Medulla oblongata (tissue), 1 donor: ENCODE measurements at regions not wholly inside any gene's neighbourhood (a gene's known extent, or its start where the extent isn't known, plus 50 kb on each side); places are given as distances from the start of the nearest gene placed in this dataset.
A peak's percentile ranks its signal among the peaks of the same experiment; 100 is the strongest.

Experiments
- DNase-seq: peaks from one replicate; pipeline ENCODE4 v3.0.0-alpha.2; 2015; ENCODE audit errors: extremely low spot score

DNA sequence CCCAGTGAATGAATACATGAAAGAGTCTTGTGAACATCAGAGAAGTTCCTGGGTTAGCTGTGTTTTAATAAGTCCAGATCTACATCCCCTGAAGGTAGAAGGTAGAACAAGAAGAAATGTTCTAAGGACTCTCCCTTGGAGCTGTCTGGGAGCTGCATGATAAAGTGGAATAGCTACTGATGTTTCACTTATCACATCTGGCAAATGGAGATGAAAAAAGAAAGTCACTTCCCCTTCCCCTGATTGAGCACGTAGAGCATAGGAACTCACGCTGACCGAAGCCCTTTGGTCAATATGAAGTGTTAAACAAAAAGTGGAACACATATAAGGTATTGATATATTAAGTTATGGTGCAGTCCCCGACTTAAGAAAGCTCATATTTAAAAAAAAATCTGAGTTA, 53.2 kb upstream of the PARP1 start:
- DNase-seq = no peak

DNA sequence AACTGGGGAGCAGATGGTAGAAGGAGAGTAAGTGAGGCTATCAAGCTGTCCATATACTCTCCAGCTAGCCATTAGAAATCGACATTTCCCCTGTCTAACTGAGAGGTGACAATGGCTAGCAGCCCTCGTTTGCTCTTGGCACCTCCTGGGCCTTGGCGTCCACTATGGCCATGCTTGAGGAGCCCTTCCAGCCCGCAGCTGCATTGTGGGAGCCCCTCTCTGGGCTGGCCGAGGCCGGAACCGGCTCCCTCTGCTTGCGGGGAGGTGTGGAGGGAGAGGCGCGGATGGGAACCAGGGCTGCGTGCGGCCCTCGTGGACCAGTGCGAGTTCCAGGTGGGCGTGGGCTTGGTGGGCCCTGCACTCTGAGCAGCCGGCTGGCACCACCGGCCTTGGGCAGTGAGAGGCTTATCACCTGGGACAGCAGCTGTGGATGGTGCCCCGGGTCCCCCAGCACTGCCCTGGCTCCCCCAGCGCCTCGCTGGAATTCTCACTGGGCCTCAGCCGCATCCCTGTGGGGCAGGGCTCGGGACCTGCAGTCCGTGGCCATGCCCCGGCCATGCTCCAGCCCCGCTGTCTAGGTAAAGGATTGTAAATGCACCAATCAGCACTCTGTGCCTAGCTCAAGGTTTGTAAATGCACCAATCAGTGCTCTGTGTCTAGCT, 56.2 kb upstream of the PARP1 start:
- no peak for DNase-seq

DNA sequence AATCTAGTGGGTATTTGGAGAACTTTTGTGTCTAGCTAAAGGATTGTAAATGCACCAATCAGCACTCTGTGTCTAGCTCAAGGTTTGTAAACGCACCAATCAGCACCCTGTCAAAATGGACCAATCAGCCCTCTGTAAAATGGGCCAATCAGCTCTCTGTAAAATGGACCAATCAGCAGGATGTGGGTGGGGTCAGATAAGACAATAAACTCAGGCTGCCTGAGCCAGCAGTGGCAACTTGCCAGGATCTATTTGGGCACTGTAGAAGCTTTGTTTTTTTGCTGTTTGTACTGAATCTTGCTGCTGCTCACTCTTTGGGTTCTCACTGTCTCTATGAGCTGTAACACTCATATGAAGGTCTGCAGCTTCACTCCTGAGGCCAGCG, 56.7 kb upstream of the PARP1 start:
- peak; percentile 70 for DNase-seq

DNA sequence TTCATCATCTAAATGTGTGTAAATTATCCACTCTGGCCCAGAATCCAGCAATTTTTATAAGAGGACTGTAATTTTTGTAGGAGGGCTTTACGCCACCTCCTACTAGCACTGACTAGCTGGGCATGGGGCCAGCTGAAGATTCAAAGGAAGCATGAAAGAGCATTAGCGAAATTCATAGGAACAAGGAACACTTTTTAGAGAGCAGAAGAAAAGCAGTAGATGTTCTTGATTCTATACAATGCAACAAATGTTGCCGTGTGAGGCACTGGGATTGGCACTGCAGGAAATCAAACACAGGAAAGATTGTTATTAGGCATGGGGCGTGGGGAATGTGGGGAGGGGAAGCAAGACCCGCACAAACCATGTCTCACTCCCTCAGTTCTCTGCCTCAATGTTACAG, 58.4 kb upstream of the PARP1 start:
- DNase-seq = peak; percentile 5

DNA sequence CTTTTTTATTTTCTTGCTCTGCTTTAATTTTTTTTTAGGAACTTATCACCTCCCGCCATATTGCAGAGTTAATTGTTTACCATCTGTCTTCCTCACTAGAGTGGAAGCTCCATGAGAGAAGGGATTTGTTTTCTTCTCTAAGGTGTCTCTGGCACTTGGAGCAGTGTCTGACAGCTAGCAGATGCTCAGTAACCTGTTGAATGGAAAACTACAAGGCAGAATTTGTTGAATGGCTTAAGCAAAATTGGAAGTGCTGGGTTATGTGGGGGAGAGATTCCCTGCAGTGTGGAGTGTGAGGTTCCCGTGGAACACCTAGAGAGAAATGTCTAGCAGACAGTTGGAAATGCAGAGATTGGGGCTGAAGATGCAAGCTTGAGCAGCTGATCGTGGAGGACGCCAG, 59.5 kb upstream of the PARP1 start:
- DNase-seq = no peak

DNA sequence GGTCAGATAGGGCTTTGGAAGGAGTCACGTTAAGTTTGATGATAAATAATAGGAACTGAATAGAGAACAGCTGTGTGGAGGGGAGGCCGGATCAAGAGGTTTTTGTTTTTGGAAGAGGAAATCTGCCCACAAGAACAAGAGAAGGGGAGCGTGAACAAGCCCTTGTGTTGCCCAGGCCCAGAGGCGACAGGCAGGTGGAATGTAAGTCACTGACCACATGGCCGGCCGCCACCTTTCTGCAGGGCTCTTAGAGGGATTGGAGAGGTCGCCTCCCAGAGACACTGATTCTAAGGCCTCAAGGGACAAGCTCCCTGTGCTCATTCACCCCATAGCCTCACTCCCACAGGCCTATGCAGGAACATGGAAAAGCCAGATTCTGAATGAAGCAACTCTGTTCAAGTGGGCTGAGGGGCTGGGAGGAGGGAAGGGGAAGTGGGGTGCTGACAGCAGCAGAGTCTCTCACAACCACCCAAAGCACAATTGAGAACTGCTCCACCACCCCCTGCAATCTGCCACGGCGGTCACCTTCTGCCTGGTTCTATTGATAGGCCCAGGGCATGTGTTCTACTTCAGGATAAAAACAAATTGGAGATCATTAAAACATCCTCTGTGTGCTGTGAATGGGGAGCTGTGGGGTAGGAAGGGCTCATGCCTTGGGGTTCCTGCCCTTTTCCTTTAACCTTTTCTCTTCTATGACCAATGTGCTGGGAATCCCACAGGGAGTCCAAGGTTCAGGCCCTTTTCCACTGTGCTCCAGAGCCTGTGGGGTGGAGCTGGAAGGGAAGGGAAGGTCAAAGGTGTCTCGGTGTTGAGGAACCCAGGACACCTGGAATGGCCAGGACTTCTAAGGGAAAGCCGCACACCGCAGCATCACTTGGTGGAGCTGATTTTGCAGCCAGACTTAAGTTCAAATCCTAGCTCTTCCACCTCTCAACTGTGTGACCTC, 63.3 kb upstream of the PARP1 start:
- DNase-seq = no peak

DNA sequence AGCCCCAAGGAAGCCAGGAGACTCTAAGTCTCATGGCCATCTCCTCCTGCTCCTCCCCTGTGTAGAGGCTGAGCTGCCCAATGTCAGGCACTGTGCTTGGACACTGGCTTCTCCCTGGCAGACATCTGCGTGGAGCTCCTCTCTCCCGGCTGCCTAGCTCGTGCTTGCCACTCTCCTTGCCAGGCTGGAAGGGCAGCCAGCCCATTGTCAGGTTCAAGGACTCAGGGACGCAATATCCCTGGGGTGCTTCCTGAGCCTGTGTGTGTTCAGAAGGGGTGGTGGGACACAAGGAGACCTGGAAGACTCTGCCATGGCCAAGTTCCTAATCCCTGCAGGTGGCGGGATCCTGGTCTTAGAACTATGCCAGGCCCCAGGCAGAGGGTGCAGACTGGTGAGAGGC, 65.4 kb upstream of the PARP1 start:
- no peak for DNase-seq

DNA sequence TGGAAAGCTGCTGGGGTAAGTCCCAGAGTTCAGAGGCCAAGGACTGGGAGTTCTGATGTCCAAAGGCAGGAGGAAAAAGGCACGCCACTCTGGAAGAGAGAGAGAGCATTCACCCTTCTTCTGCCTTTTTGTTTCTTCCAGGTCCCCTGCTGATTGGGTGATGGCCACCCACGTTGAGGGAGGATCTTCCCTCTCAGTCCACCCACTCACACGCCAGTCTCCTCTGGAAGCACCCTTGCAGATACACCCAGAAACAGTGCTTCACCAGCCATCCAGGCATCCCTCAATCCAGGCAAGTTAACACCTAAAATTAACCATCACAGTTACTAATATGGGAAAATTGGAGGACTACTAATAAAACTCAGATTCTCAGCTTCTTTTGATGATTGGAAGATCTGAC, 66.1 kb upstream of the PARP1 start:
- no peak for DNase-seq

DNA sequence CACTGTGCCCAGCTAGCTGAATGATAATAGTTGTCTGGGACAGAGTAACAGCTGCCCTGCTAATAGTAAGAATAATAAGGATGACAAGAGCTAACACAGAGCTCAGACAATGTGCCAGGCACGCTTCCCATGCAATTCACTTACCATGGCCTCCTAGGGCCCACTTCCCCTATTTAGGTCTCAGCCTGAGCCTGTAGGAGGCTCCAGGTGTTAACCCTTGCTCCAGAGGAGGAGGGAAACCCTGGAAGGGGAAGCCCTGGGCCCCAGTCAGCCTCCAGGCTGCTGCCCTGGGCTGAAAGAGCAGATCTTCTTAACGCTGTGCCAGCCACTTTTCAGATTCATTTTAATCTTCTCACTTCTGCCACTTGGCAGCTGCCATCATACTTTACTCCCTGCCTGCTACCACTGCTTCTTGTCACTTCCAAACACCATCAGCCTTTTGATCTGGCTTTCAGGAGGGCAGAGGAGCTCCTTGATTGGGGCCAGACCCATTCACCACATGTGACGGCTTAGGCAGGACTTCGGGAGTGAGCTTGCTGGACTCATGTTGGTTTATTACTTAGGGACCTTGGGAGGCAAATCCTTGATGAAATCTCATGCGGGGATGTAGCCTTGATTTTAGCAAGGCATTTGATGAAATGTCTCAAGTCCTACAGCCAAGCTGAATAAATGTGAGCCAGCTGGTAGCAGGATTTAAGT, 66.7 kb upstream of the PARP1 start:
- DNase-seq = no peak

DNA sequence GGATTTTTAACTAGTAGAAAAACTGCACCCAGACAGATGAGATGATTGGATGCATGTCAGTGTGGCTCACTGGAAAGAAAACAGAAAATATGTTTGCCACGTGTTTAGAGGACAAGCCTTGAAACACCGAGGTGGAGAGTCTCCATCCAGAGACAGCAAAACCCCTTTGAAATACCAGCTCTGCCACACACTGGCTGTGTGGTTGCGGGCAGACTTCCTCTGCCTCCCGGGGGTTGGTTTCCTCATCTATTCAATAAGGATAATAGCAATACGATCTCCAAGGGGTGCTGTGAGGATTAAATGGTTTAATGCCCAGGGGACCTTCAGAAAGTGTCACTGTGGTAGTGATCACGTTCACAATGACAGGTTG, 67.2 kb upstream of the PARP1 start:
- no peak for DNase-seq

DNA sequence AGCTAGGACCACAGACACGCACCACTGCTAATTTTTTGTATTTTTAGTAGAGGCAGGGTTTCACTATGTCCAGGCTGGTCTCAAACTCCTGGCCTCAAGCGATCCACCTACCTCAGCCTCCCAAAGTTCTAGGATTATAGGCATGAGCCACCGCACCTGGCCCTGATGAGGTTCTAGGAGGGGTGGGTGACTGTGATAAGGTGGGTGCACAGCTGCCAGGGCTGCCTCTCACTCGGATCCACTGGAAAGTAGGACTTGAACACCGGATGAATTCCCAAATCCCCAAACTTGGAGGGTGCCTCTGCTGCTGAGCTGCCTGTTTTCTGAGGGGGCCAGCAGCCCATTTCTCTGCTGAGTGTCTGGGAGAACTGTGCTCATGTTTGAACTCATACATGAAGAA, 68.2 kb upstream of the PARP1 start:
- no peak for DNase-seq

DNA sequence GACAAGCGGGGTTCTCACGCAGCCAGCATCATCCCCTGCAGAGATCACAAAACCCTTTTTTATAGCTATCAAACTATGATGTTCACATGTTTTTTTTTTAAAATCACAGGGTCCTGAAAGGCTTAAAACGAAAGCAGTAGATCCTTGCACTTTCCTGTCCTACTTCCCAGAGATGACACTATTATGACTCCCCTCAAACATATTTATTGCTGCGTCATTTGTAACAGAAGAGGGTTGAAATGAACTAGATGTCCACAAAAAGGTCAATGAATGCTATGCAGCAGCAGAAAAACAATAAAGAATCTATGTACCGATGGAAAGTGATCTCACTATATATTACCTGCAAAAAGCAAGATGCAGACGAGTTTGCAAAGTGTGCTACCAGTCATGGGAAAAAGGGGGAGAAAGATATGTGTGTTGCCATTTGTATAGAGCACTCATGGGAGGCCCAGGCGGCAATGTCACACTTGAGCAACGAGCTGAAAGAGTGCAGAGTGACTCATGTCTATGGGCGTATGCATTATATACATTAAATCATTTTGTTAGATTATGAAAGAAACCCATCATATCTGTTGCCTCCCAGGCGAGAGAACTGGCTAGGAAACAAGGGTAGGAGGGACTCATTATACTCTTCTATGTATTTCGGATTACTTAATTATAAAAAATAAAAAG, 68.9 kb upstream of the PARP1 start:
- DNase-seq = no peak

DNA sequence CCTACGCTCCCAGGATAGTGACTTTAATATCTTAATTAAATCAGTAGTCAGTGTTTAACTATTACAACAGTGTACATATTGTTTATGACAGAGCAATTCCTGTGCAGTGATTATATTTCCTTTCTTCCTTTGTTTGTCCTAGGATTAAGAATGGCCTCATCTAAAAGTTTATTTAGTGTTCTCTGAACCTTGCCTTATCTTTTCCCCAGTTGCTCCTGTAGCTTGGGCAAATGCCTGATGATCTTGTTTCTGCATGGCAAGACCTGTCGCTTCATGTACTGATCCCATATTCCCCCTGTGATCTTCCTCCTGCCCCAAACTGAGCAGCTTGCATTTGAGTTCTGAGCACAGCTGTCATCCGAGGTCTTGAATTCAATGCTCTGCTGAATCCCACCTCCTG, 69.1 kb upstream of the STUM start:
- DNase-seq = no peak

DNA sequence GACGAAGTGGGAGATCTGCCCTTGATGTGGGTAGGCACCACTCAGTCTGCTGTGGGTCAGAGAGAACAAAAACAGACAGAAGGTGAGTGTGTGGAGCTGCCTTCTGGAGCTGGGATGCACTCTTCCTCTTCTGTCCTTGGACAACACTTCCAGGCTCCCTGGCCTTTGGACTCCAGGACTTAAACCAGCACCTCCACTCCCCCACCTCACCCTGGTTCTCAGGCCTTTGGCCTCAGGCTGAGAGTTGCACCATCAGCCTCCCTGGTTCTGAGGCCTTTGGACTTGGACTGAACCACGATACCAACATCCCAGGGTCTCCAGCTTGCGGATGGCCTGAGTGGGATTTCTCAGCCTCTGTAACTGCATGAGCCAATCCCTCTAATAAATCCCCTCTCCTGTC, 68.1 kb upstream of the STUM start:
- no peak for DNase-seq

DNA sequence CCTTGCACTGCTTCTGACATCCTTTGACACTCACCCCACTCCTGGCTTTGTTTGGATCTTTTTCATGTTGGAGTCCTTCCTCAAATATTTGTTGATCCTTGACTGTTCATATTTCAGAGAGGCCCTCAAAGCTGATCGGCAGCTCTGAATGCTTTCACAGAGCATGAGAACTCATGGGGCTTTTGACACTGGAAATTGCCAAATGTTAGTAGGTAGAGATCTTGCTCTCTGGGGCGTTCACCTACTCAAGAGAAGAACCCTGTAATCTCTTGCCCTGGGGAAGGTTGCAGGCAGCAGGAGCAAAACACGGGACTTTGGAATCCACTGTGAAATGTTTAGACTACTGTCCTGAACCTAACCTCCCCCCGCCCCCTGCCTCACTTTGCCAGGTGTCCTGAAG, 67.4 kb upstream of the STUM start:
- DNase-seq = no peak

DNA sequence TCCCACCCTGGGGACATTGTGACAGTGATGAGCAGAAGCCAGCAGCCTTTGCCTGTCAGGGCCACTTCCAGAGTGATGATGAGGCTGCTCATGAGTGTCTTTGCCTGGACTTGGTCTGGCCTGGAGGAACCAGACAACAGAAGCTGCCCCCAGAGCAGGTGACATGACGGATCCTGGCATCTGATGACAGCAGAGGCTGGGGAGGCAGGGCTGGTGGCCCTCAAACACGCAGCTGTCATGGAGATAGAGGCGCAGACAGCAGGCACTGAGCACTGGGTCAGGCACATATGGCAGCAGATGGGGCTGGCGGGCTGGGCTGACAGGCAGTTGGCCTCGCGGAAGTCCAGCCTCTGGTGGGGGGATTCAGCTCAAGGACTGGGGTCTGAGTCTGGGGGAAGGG, 66.4 kb upstream of the STUM start:
- no peak for DNase-seq

DNA sequence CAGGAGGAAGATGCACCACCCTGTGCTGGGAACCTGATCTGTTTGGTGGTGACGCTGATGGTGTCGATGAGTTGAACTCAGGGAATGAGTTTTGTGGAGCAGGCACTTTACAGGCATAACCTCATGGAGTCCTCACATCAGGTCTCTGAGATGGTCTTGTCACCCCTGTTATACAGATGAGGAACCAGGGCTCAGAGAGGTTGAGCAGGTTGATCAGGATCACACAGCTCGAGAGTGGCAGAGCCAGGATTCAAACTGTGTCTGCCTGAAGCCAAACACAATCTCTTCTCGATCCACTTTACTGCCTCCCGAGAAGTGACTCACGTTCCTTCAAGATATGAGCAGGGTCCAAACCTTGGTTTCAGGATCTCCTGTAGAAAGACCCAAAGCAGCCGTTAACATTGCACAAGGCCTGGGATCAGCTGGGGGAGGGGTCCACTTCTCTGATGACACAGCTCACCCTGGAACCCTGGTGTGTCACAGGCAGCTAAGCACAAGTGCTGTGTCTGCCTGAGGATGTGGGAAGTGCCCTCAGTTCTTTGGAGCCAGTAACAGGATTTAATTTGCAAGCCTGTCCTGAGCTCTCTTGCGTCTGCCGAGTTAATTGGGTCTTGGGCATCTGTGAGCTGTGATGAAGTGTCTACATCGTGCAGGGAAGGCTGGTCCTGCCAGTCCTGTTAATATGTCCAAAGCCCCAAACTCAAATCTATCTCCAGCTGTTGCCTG, 65.4 kb upstream of the STUM start:
- DNase-seq = no peak

DNA sequence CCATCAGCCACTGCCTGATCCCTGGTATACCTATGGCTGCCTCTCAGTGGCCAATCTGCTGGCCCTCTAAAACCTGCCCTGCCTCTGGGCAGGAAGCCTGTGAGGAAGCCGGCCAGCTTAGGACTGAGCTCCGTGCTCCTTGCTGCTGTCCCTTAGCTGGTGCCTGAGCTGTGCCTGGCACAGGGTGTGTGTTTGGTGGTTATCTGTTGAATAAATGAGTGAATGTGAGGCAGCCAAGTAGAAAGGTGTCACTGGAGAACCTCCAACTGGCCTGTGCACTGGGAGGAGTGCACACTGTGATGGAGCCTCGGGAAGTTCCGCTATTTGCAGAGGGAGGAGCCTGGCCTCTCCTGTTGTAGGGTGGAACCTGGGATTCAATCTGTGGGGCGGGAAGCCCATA, 63.4 kb upstream of the STUM start:
- DNase-seq = no peak

DNA sequence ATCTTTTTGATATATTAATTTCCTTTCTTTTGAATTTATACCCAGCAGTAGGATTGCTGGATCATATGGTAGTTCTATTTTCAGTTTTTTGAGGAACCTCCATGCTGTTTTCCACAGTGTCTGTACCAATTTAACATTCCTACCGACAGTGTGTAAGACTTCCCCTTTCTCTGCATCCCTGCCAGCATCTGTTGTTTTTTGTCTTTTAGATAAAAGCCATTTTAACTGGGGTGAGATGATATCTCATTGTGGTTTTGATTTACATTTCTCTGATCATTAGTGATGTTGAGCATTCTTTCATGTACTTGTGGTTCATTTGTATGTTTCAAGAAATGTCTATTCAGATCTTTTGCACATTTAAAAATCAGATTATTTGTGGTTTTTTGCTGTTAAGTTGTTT, 62.4 kb upstream of the STUM start:
- no peak for DNase-seq

DNA sequence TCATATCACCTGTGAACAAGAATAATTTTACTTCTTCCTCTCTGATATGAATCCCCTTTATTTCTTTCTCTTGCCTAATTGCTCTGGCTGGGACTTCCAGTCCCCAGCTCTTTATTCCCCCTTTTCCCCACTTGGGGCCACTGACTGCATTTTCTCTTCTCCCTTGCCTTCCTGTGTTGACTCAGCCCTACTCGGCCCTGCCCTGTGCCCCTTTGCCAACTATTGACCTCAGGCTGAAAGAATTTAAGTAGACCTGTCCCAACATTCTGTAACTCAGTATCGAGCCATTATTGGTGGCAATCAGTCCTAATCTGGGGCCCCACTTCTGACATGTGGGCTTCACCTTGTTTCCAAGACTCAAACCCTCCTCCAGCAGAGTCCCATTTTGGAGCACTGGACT, 60.6 kb upstream of the STUM start:
- DNase-seq = no peak

DNA sequence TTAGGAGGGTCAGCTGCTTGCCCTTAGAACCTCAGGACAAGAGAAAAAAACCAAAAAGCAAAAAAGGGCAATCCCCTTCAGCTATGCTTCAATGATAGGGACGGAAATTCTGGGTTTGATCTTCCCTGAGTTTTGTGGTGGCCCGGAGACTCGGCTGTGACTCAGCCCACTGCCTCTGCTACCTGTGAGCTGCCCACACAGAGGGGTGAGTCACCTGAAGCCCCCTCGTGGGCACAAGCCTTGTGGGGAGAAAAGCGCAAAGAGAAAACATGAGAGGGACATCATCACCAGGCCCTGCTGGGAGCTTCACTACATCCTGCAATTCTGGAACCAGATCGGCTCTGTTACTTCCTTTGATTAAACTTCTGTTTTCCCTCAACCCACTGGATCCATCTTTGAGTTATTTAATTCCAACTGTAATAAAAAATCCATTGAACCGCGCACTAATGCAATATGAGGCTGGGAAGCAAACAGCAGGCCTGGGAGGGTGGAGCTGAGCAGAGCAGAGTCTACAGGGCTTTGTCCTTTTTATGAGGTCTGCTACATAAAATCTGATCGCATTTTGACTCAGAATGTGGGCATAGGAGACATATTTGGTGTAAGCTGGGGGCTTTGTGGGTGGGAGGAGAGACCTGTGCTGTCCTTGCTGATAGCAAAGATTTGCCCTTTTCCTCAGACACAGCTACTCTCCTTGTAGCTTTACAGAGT, 58.7 kb upstream of the STUM start:
- DNase-seq = no peak
